Globus pallidus (tissue), 1 donor: ENCODE measurements at regions not wholly inside any gene's neighbourhood (a gene's known extent, or its start where the extent isn't known, plus 50 kb on each side); places are given as distances from the start of the nearest gene placed in this dataset.
"Not testable (repeated sequence)": the region's sequence is repeated elsewhere in the genome, so short reads cannot be mapped to it uniquely, and the experiment has no call there.

Experiments
- DNase-seq: peaks from one replicate; pipeline ENCODE4 v3.0.0-alpha.2; 2015; ENCODE audit warnings: low spot score

GRCh38 chr1:81254560-81254959 is 546.2 kb upstream of the ADGRL2 start:
- DNase-seq = no peak

- DNase-seq = no peak
These were observed 546.7 kb upstream of the ADGRL2 start for GRCh38 chr1:81254068-81254467.

DNA sequence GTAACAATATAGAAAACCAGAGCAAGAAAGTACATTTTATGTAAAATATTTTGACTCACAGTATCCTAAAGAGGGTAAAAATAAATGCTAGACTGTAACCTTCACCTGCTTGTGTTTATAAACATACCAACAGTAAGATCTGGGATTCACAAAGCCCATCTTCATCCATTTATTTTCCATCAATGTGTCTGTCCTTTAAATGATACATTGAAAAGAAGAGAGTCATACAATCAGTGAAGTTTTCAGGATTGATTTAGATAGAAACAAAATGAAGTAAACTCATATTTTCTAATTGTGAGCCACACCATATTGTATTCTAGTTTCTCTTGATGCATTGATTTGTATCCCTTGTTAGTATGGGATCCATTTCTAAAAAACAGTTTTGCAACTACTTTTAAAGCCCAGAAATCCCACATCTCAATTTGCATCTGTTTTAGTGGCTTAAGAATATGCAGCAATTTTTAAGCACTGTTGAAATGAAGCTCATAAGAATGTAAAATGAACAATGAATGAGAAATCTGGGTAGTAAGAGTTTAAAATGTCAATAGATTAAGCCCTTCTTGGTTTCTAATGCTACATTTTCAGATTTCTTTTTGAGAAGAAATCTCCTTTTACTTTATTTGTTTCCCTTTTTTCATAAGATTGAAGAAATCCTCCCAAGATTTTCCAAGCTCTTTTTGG is 548.1 kb upstream of the ADGRL2 start:
- no peak for DNase-seq

DNA sequence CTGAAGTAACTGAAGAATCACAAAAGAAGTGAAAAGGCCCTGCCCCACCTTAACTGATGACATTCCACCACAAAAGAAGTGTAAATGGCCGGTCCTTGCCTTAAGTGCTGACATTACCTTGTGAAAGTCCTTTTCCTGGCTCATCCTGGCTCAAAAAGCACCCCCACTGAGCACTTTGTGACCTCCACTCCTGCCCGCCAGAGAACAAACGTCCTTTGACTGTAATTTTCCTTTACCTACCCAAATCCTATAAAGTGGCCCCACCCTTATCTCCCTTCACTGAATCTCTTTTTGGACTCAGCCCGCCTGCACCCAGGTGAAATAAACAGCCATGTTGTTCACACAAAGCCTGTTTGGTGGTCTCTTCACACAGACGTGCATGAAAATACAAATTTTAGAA is 549.9 kb upstream of the ADGRL2 start:
- DNase-seq = not testable (repeated sequence)

GRCh38 chr1:81245084-81245715 is 555.5 kb upstream of the ADGRL2 start:
- not testable (repeated sequence) for DNase-seq

DNA sequence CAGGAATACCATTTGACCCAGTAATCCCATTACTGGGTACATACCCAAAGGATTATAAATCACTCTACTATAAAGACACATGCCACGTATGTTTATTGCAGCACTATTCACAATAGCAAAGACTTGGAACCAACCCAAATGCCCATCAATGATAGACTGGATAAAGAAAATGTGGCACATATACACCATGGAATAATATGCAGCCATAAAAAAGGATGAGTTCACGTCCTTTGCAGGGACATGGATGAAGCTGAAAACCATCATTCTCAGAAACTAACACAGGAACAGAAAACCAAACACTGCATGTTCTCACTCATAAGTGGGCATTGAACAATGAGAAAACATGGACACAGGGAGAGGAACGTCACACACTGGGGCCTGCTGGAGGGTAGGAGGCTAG is 556.1 kb upstream of the ADGRL2 start:
- not testable (repeated sequence) for DNase-seq

DNA sequence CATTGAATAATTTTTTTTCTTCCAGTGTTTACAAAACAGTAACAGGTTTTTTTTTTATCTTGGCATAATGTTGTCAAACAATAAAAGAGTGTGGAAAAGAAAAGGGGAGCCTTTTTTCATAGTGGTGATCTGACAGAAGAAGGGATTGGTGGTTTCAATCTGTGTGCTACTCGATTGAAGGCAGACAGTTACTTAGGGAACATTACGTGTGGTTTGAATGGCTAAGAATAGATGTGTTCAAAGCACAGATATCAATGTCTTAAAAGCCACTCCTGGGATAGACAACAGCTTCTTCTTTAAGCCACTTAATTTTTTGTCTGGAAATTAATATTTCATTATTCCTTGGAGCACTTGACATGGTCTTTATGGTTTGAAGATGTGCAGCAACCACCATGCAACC is 558.6 kb upstream of the ADGRL2 start:
- DNase-seq = no peak

DNA sequence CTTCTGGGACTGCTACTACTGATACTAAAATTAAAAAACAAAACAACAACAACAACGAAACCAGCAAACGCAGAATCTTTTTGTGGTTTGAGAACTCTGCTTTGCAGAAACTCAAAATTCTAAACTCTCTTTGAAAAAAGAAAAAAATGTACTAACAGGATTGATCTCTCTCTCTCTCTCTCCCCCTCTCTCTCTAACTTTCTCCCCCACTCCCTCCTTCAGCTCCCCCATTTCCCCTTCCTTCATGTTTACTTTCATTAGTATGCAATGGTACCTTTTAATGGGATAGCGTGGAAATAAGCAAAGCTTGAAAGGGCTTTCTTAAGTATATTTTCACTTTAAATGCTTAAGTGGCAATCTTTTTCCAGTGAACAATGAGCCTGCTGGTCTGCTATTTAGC is 562.6 kb upstream of the ADGRL2 start:
- DNase-seq = no peak

GRCh38 chr1:81237473-81238089 is 563.2 kb upstream of the ADGRL2 start:
- no peak for DNase-seq

DNA sequence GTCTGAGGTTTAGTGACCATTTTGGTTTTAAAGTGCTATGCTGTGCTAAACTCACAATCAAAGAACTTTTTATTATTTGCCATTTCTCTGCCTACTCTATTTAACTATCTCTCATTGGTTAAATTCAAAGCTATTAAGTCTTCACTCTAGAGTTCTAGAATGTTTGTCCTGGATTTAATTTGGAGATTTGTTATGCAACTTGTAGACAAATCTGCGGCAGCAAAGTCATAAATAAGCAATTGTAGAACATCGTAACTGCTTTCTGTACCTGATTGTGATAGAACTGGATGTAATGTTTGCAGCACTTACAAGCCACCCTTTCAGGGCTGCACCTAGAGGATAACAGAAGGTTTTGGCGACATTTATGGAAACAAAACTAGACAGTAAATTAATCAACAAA is 566.5 kb upstream of the ADGRL2 start:
- no peak for DNase-seq

- no peak for DNase-seq
These were observed 567.1 kb upstream of the ADGRL2 start for GRCh38 chr1:81233591-81233990.

DNA sequence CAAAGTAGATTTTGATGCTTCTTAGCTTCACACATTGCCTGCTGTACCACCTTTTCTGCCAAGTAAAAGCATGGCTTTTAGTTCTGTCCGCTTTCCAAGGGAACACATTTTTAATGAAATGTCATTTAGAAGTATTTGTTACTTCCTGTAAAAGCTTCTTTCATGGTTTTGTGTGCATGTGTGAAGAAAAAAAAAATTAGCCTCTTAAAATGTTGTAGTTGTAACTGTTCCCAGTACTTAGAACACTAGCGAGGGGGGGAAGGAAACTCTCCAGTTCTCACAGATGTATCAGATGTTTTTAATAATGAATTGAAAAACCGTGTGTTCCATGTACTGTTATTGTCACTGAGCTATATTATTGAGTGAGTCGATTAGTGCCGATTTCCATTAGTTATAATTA is 568.3 kb upstream of the ADGRL2 start:
- no peak for DNase-seq

GRCh38 chr1:81231729-81232038 is 569.0 kb upstream of the ADGRL2 start:
- no peak for DNase-seq

DNA sequence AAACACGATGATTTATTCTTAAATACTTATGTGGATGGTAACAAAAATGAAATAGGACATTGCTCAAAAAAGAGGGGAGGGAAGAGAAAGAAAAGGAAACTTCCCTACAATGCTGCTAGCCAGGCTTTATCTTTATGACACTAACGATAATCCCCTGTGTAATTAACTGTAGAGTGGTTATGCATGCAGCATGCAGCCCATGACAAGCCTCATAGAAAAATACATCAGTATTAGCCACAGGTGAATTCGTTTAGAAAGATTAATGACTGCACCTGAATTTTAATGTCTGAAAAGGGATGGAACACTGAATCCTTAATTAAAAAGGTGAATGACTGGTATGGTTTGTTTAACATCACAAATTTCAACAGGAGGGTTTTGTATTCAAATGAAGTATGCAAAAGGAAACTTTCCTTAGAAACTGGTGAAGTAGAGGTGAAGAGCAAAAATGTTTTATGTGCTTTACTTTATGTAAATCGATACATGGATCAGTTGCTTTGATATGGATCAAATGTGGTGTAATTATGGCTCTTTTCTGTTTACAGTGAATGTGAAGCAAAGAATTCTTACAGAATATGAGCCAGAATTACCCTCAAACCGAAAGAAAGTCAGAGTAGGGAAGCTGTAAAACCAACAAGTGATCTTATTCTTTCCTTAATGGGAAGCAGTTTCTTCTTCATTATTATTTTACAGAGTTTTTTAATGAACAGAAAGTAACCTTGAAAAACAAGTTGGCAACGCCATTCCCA is 569.6 kb upstream of the ADGRL2 start:
- DNase-seq = no peak

- DNase-seq = no peak
These were observed 571.8 kb upstream of the ADGRL2 start for GRCh38 chr1:81228926-81229325.

DNA sequence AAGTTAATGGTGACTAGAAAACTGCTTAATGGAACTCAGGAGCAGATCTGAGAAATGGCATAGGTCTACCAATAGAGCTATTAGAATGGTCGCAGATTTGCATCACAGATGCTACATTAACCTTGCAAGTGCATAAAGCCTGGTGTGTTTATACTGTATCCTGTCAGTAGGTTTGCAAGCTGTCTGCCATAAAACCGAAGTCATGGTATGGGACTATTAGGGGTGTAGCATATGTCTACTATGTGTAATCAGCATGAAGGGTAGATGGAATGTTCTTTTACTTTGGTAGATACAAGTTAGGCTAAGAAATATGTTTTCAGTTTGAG is 574.2 kb upstream of the ADGRL2 start:
- DNase-seq = no peak

DNA sequence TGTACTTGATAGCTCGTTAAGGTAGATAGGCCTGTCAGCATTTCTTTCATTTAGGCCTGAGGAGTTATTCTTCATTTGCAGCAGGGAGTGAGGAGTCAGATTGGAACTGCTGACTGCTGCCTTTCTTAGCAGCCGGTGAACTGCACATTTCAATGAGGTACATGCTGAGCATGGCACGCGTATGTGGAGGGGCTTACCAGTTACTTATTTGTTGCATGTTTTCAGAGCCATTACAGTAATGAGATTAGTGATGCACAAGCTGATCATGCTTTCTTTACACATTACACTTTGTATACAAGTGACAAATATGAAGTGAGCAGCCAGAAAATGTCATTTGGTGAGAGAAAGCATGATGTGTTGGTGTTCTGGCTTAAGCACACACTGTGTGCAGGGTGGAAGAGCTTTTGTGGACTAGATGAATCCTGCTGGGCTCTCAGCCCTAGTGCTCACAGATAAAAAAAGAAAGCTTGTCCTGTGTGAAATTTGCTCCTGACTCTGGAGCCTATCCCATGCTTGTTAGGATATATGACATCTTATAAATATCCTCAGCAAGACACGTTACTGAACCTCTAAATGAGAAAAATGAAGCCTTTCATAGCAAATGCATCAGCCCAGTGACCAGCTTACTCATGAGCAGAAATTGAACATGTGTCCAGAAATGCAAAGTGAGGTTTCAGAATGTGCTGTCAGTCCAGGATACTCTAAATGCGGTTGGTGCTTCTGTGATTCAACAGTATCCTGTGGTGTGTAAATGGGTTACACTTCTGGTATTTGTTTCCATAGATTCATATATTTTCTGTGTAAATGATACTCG is 574.7 kb upstream of the ADGRL2 start:
- DNase-seq = no peak

DNA sequence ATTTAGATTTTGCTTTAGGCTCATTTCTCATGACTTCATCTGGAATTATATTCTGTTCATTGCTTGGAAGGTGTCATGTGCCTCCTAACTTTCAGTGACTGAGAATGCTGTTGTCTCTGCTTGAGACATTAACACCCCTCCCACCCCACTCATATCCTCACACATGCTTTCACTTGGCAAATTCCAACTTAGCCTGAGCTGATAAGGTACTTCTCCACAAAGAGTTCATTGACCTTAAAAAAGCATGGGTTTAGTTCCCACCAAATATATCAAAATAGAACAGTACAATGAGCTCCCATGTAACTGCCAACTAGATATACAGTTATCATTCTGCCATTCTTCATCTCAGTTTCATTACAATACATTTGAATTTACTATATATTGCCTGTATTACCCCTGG is 576.5 kb upstream of the ADGRL2 start:
- no peak for DNase-seq

DNA sequence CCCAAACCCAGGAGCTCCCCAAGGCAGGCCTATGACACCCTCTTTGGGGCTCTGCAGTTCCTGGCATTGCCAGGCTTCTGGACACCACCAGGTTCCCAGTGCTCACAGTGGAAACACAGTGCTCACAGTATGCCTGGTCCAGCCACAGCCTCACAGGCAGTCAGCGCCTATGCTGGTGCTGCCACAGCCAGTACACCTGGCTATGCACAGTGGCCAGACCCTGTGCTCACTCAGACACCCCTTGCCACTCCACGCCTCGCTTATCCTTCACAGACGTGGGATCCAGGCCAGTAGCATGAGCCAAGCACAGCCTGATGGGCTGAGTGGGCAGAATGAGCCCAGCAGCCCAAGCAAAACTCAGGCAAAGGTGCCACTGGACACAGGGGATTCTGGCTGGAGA is 579.2 kb upstream of the ADGRL2 start:
- DNase-seq = no peak

- no peak for DNase-seq
These were observed 580.1 kb upstream of the ADGRL2 start for GRCh38 chr1:81220614-81221071.

GRCh38 chr1:81217058-81217457 is 583.7 kb upstream of the ADGRL2 start:
- no peak for DNase-seq

DNA sequence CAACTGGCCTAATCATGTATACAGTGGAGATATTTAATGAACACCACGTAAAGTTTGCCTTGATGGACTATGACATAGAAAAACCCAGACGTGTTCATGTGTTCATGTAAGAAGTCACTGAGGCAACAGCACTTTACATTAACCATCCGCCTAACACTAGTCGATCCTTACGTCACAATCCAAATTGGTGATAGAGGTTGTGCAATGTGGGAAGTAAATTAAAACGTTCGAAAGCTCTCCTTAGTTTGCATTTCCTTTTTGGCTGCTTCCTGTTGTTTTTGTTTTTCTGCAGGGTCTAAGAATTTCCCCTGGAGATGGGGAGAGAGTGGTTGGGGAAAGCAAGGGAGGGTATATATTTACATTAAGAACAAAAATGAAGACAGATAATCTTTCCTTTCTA is 587.5 kb upstream of the ADGRL2 start:
- DNase-seq = no peak
